ENCODE measurements at regions not wholly inside any gene's neighbourhood (a gene's known extent, or its start where the extent isn't known, plus 50 kb on each side); places are given as distances from the start of the nearest gene placed in this dataset.
"Not testable (repeated sequence)": the region's sequence is repeated elsewhere in the genome, so short reads cannot be mapped to it uniquely, and the experiment has no call there.

DNA sequence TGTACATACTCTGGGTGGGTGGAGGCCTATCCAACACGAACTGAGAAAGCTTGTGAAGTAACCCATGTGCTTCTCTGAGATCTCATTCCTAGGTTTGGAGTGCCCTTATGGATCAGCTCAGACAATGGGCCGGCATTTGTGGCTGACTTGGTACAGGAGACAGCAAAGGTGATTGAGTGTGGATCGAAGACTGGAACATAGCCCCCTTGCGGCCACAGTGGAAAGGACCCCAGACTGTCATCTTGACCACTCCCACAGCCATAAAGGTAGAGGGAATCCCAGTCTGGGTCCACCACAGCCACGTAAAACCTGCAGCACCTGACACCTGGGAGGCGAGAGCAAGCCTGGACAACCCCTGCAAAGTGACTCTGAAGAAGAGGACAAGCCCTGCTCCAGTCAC lies 598.0 kb upstream of the AADAT start:
- Histone ChIP-seq H4K20me1 (replicated peaks; ENCODE audit: insufficient read depth) (no peaks in the 10 kb centered on the region), H3K4me2 (no peak overlapping the region), H3K4me3 (no peak overlapping the region), H3K79me2 (replicated peaks; ENCODE audit: insufficient read depth) (no peaks in the 10 kb centered on the region), H3F3A (replicated peaks; ENCODE audit: low read depth) (0 out of 2 replicates have a peak, but pooled peaks cover 4% of the 10 kb centered on the region), H3K27me3 (ENCODE audit: insufficient read depth) (no peaks in the 10 kb centered on the region), H3K4me1 (ENCODE audit: insufficient read depth) (peaks cover 21% of the 10 kb centered on the region), H2AFZ (no peak overlapping the region), H3K9me2 (ENCODE audit: insufficient read depth) (0 out of 2 replicates have a peak, but pooled peaks cover 3% of the 10 kb centered on the region), H3K27ac (ENCODE audit: low read depth) (no peak overlapping the region), H3K36me3 (ENCODE audit: insufficient read depth) (peaks cover 4% of the 10 kb centered on the region; the same call in 1 of the 2 replicates)
- Mint-ChIP-seq H3K4me1 (peaks cover 15% of the 10 kb centered on the region), H3K4me3 (no peak overlapping the region), H3K9me3 (peaks cover 12% of the 10 kb centered on the region), H3K27ac (no peak overlapping the region), H3K27me3 (ENCODE audit: insufficient read depth, low read depth, poor library complexity) (peaks cover 2% of the 10 kb centered on the region), H3K36me3 (ENCODE audit: low read depth) (peaks cover 10% of the 10 kb centered on the region; the same call in 2 of the 3 replicates)
- DNase-seq (ENCODE audit: low spot score) (peak; percentile 15), ATAC-seq (no peak)
- TF ChIP-seq, protein P1, sequence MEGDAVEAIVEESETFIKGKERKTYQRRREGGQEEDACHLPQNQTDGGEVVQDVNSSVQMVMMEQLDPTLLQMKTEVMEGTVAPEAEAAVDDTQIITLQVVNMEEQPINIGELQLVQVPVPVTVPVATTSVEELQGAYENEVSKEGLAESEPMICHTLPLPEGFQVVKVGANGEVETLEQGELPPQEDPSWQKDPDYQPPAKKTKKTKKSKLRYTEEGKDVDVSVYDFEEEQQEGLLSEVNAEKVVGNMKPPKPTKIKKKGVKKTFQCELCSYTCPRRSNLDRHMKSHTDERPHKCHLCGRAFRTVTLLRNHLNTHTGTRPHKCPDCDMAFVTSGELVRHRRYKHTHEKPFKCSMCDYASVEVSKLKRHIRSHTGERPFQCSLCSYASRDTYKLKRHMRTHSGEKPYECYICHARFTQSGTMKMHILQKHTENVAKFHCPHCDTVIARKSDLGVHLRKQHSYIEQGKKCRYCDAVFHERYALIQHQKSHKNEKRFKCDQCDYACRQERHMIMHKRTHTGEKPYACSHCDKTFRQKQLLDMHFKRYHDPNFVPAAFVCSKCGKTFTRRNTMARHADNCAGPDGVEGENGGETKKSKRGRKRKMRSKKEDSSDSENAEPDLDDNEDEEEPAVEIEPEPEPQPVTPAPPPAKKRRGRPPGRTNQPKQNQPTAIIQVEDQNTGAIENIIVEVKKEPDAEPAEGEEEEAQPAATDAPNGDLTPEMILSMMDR (conservative IDR thresholded peaks at IDR 0.05; ENCODE audit: low read depth in 2 of 2) = peak in 1 of 2 experiments; percentile 28; a peak in 2 of 4 replicates
- no peak for TF ChIP-seq JUNB (IDR thresholded peaks at IDR 0.05; ENCODE audit: unreplicated experiment)

DNA sequence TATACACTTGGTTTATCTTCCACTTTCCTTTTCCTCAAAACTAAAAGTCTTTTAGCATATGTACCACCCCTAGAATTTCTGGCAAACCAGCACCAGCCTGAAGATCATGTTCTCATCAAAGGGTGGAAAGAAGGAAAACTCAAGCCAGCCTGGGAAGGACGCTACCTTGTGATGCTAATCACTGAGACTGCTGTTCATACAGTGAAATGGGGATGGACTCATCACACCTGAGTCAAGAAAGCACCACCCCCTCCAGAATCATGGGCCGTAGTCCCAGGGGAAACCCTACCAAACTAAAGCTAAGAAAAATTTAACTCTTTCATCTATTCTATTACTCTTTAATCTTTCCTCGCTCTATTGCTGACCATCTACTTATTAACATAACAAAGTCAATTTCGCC lies 595.9 kb upstream of the AADAT start:
- peak overlapping the region; percentile 15; the same call in 1 of the 2 replicates for H3K4me2 ChIP-seq
- not testable (repeated sequence) for H2AFZ ChIP-seq; H3K36me3 Mint-ChIP-seq (ENCODE audit: low read depth); H3K27me3 ChIP-seq (ENCODE audit: insufficient read depth); H3K9me2 ChIP-seq (ENCODE audit: insufficient read depth); ATAC-seq; H3F3A ChIP-seq (replicated peaks; ENCODE audit: low read depth); H3K27ac Mint-ChIP-seq; H3K36me3 ChIP-seq (ENCODE audit: insufficient read depth); H3K27me3 Mint-ChIP-seq (ENCODE audit: insufficient read depth, low read depth, poor library complexity); H3K4me3 ChIP-seq; H4K20me1 ChIP-seq (replicated peaks; ENCODE audit: insufficient read depth); H3K4me3 Mint-ChIP-seq; H3K79me2 ChIP-seq (replicated peaks; ENCODE audit: insufficient read depth); H3K27ac ChIP-seq (ENCODE audit: low read depth)
- Mint-ChIP-seq H3K9me3 (peaks cover 12% of the 10 kb centered on the region), H3K4me1 (peaks cover 15% of the 10 kb centered on the region)
- TF ChIP-seq, protein P2, sequence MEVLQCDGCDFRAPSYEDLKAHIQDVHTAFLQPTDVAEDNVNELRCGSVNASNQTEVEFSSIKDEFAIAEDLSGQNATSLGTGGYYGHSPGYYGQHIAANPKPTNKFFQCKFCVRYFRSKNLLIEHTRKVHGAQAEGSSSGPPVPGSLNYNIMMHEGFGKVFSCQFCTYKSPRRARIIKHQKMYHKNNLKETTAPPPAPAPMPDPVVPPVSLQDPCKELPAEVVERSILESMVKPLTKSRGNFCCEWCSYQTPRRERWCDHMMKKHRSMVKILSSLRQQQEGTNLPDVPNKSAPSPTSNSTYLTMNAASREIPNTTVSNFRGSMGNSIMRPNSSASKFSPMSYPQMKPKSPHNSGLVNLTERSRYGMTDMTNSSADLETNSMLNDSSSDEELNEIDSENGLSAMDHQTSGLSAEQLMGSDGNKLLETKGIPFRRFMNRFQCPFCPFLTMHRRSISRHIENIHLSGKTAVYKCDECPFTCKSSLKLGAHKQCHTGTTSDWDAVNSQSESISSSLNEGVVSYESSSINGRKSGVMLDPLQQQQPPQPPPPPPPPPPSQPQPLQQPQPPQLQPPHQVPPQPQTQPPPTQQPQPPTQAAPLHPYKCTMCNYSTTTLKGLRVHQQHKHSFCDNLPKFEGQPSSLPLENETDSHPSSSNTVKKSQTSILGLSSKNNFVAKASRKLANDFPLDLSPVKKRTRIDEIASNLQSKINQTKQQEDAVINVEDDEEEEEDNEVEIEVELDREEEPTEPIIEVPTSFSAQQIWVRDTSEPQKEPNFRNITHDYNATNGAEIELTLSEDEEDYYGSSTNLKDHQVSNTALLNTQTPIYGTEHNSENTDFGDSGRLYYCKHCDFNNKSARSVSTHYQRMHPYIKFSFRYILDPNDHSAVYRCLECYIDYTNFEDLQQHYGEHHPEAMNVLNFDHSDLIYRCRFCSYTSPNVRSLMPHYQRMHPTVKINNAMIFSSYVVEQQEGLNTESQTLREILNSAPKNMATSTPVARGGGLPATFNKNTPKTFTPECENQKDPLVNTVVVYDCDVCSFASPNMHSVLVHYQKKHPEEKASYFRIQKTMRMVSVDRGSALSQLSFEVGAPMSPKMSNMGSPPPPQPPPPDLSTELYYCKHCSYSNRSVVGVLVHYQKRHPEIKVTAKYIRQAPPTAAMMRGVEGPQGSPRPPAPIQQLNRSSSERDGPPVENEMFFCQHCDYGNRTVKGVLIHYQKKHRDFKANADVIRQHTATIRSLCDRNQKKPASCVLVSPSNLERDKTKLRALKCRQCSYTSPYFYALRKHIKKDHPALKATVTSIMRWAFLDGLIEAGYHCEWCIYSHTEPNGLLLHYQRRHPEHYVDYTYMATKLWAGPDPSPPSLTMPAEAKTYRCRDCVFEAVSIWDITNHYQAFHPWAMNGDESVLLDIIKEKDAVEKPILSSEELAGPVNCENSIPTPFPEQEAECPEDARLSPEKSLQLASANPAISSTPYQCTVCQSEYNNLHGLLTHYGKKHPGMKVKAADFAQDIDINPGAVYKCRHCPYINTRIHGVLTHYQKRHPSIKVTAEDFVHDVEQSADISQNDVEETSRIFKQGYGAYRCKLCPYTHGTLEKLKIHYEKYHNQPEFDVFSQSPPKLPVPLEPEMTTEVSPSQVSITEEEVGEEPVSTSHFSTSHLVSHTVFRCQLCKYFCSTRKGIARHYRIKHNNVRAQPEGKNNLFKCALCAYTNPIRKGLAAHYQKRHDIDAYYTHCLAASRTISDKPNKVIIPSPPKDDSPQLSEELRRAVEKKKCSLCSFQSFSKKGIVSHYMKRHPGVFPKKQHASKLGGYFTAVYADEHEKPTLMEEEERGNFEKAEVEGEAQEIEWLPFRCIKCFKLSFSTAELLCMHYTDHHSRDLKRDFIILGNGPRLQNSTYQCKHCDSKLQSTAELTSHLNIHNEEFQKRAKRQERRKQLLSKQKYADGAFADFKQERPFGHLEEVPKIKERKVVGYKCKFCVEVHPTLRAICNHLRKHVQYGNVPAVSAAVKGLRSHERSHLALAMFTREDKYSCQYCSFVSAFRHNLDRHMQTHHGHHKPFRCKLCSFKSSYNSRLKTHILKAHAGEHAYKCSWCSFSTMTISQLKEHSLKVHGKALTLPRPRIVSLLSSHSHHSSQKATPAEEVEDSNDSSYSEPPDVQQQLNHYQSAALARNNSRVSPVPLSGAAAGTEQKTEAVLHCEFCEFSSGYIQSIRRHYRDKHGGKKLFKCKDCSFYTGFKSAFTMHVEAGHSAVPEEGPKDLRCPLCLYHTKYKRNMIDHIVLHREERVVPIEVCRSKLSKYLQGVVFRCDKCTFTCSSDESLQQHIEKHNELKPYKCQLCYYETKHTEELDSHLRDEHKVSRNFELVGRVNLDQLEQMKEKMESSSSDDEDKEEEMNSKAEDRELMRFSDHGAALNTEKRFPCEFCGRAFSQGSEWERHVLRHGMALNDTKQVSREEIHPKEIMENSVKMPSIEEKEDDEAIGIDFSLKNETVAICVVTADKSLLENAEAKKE (CRISPR knock-in tag; IDR thresholded peaks at IDR 0.05) = peak; percentile 24; the same call in 1 of the 2 replicates
- peak; percentile 34 for DNase-seq (ENCODE audit: low spot score)
- H3K4me1 ChIP-seq (ENCODE audit: insufficient read depth) = peaks cover 31% of the 10 kb centered on the region

All from GM23338 (cell line).